GM12874 (cell line): ENCODE measurements at regions not wholly inside any gene's neighbourhood (a gene's known extent, or its start where the extent isn't known, plus 50 kb on each side); places are given as distances from the start of the nearest gene placed in this dataset.

ENCODE experiments used
- TF ChIP-seq, protein P1 (sequence below): IDR thresholded peaks from 2 replicates; pipeline ENCODE4 v1.5.1; 2011; ENCODE audit warnings: low read depth, mild to moderate bottlenecking, control low read depth, low read length, moderate library complexity; ENCODE audit not compliant: insufficient read depth

GRCh38 chr2:64300066-64300465 lies 153.9 kb upstream of the LGALSL start:
- TF ChIP-seq, protein P1, sequence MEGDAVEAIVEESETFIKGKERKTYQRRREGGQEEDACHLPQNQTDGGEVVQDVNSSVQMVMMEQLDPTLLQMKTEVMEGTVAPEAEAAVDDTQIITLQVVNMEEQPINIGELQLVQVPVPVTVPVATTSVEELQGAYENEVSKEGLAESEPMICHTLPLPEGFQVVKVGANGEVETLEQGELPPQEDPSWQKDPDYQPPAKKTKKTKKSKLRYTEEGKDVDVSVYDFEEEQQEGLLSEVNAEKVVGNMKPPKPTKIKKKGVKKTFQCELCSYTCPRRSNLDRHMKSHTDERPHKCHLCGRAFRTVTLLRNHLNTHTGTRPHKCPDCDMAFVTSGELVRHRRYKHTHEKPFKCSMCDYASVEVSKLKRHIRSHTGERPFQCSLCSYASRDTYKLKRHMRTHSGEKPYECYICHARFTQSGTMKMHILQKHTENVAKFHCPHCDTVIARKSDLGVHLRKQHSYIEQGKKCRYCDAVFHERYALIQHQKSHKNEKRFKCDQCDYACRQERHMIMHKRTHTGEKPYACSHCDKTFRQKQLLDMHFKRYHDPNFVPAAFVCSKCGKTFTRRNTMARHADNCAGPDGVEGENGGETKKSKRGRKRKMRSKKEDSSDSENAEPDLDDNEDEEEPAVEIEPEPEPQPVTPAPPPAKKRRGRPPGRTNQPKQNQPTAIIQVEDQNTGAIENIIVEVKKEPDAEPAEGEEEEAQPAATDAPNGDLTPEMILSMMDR = no peak

GRCh38 chr2:64303250-64303649 lies 150.7 kb upstream of the LGALSL start:
- TF ChIP-seq, protein P1 = no peak

- TF ChIP-seq, protein P1 = no peak
Observed at GRCh38 chr2:64307421-64307820, 146.5 kb upstream of the LGALSL start.

DNA sequence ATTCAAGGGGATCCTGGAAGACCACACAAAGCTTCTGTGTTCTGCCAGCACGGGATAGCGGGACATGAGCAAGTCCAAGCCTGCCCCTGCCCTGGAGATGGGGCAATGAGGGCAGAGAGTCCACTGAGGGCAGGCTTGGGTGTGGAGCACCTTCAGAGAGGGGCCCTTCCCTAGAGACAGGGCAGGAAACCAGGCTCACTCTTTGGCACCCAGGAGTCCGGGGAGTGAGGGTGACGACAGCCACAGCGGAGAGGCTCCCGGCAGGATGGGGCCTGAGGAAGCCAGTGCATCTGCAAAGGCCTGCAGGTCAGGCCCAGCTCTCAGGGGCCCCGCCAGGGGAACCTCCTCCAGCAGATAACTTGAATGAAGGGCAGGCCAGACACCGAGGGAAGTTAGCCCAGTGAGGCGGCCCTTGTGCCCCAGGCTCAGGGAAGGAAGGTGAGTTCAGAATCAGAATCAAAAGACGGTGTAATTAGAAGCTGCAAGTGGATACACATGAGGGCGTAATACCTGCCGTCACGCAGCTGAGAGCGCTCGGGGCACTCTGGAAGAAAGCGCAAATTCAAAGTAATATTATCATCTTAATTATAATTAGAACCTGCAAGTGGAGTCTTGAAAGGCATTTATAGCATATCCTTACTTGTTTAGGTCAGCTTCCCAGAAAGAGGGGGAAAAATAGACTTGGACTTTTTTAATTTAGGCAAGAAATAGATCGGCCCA lies 142.6 kb upstream of the LGALSL start:
- TF ChIP-seq, protein P1 = no peak

GRCh38 chr2:64311948-64312621 lies 141.9 kb upstream of the LGALSL start:
- TF ChIP-seq, protein P1 = 0 out of 2 replicates have a peak, but pooled peaks have one; percentile 15

DNA sequence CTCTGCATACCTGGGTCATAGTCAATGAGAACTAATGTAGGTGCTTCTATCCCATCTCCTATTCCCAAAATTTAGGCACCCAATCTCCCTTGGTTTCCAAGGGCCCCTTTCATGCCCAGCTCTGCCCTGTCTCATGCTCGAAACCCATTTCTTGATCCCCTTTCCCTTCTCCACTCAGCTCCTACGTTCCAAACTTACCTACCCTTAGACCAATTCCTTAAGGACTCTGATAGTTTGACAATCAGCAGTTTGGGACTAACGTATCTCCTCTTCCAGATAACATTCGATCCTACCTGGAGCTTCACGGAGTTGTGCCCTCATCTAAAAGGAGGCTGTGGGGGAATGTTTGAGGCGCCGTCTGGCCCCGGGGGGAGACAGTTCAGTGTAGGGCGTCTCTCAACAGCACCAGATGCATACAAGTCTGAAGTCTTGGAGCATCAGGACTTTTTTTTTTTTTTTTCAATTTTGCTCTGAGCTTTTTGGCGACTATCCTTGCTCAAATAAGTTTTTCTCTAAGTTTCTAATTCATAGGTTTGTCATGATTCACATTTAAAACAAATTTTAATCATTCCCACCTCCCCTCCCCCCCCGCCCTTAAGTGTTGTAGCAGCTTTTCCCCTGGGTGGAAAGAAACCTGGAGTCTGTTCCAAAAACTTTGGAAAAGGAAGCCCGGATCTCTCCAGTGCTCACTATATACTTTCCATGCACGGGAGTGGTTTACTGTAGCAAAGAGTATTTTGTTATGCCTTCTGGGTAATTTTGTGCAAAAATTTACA lies 141.2 kb upstream of the LGALSL start:
- TF ChIP-seq, protein P1 = no peak

- TF ChIP-seq, protein P1 = no peak
Observed at GRCh38 chr2:64313398-64313723, 140.6 kb upstream of the LGALSL start.
